CD4-positive, alpha-beta T cell treated with Interleukin-6 at 100 ng/mL for 8 hours (primary cell): ENCODE measurements at regions not wholly inside any gene's neighbourhood (a gene's known extent, or its start where the extent isn't known, plus 50 kb on each side); places are given as distances from the start of the nearest gene placed in this dataset.

Experiments used
- DNase-seq: peaks from one replicate; pipeline ENCODE4 v3.0.0-alpha.2; 2020; ENCODE audit warnings: mixed read lengths, low spot score

DNA sequence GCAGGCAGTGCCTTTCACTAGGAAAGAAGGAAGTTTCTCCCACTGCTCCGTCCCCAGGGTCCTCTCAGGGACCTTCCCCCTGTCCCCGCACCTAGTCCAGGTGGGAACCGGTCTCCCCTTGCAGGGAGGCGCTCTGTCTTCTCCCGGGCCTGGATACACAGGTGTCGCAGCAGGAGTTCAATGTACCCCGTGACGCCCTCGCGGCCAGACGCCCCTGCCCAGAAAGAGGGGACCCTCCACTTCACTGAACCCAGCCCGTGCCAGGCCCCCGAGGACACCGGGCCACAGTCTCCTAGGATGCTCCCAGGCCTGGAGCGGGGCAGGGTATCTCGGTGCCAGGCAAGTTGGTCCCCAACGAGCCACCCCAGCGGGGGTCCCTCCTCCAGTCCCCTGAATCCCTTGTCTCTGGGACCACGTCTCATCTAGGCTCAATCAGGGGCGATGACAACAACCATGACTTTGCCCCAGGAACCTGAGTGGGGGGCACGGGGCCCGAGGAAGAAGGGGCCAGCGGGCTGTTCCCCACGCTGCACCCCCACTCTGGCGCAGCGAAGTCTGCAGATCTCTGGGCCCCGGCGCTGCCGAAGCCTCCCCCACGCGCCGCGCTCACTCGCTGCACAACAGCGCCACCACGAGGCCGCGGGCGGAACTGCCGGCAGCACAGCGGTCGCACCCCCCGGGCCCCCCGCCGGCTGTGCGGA, 103.0 kb downstream of the EDN3 start:
- DNase-seq = peak; percentile 50

DNA sequence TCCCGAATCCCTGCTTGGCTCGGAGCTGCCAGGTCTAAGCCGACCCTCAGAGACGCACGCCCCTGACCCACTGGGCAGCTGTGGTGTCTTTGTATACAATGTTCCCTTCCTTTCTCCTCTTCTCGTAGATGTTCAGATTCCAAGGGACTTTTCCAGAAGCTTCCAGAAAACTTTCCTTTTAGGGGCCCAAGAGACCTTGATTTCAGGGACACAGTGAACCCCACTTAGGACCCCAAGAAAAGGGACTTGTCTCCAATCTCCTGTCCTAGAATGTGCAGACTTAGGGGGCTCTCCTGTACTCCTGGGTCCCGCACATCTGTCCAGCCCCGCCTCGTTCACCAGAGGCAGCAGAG, 103.5 kb downstream of the EDN3 start:
- DNase-seq = no peak

DNA sequence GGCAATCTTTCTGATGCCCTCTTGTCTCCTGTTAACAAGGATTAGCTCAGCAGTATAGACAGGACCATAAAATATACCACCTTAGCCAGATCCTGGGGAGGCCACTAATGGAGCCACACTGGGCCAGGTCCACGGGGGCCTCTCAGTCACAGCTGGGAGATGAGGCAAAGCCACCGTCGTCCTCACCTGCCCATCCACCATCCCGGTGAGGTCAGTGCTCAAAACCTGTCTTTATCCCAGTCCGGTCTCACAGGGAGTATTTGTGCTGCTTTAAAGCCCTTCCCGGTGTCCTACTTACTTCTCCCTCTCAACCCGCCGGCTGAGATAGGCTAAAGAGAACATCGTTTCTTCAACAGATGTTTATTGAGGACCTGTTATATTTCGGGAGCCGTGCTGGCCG, 104.3 kb downstream of the EDN3 start:
- DNase-seq = no peak

DNA sequence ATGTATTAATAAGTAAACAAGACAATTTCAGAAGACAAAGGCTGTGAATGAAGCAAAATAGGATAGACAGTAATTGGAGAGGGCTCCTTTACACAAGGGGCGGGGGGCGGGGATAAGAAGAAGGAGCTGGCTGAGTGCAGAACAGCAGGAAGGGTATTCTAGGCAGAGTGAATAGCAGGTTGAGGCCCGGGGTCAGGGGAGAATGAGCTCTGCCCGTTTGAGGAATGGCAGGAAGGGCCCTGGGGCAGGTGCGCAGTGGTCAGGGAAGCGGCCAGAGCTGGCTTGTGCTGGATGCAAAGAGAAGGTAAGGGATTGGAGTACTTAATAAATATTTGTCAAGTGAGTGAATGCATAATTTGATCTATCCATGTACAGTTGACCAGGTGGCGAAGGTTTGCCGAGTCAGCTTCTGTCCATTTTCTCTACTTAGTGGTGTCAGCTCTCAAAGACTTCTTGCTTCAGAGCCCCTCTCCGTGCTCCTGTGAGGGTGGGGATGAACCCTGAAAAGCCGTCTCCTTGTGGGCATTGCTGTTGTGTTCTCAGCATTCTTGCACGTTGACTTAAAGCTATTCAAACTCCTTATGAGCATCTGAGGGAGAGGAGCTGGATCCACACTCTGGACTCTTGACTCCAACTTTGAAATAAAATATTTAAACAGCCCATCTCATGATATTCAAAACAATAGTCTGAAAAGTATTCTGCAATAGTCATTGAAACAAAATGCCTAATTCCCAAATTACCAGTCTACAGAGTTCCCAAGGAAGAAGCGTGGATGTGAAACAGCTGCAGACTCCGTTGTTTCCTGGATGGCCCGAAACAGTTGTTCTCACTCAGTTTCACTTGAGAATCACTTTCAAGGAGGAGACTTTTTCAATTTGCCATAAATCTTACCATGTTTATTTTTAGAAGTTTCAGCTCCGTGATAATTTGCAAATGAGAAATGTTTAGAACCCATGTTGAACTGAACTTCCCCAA, 105.1 kb downstream of the EDN3 start:
- DNase-seq = no peak

DNA sequence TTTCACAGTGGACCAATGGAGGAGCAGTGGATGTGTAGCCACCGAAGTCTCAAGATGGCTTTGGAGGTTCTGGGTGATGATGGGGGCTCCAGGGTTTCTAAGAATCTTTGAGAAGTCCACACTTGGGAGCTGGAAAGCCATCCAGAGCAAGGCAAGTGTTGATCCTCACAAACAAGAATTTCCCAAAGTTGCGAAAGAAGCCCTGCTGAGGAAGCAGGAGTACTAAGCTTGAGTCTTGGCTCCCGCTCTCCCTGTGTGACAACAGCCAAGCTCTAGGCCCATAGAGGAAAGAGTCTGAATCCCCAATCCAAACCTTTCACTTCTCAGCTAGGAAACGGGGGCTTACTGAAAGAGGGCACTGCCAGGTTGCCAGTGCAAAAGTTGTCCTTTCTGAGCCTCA, 106.0 kb downstream of the EDN3 start:
- no peak for DNase-seq

GRCh38 chr20:59411170-59411569, 110.8 kb downstream of the EDN3 start:
- DNase-seq = no peak

DNA sequence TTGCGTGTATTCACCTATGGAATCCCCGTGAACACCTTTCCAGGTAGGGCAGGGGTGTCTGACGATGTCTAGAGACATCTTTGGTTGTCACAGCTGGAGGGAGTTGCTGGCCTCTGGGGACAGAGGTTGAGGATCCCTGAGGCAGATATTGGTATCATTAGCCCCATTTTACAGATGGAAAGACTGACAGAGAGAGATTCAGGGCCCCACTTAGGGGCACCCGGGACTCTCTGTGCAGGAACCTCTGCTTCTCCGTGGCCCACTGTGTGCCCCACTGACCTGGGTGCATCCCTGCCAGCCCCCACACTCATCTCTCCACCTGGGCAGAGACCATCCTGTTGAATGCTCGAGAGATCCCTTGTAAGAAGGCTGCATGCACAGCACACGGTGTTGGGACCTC, 111.2 kb downstream of the EDN3 start:
- DNase-seq = no peak

GRCh38 chr20:59412181-59412580, 111.8 kb downstream of the EDN3 start:
- no peak for DNase-seq

- no peak for DNase-seq
Measured at GRCh38 chr20:59412875-59413284, 112.5 kb downstream of the EDN3 start.

- DNase-seq = no peak
Measured at GRCh38 chr20:59413326-59413865, 113.0 kb downstream of the EDN3 start.

GRCh38 chr20:59414936-59415623, 114.7 kb downstream of the EDN3 start:
- no peak for DNase-seq

DNA sequence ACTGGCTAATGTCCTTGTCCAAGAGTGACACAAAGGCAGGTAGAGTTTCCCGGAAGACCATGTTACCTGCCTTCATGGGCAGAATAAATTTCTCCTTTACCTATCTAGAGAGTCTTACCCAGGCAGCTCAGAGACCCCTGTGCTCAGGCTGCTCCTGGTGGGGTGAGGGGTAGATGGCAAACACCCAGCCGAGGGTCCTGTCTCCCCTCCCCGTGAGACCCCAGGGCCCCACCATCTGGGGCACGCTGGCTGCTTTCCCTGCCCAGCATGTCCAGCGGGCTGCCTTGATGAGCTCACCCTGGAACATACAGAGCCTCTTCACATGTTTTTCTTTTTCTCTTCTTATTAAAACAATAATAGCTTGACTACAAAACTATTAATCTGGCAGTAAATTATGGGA, 116.5 kb downstream of the EDN3 start:
- DNase-seq = no peak

DNA sequence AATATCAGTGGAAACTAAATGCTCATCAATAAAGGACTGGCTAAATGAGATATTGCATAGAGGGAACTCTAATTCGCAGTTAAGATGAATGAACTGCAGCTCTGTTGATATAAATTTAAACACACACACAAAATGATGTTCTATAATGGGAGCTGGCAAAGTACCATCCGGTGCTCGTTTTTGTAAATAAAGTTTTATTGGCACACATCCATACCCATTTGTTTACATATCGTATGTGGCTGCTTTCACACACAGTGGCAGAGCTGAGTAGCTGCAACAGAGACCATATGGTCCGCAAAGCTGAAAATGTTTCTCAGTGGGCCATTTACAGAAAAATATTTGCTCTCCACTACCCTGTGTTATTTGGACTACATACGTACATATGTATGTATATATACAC, 120.7 kb downstream of the EDN3 start:
- no peak for DNase-seq

DNA sequence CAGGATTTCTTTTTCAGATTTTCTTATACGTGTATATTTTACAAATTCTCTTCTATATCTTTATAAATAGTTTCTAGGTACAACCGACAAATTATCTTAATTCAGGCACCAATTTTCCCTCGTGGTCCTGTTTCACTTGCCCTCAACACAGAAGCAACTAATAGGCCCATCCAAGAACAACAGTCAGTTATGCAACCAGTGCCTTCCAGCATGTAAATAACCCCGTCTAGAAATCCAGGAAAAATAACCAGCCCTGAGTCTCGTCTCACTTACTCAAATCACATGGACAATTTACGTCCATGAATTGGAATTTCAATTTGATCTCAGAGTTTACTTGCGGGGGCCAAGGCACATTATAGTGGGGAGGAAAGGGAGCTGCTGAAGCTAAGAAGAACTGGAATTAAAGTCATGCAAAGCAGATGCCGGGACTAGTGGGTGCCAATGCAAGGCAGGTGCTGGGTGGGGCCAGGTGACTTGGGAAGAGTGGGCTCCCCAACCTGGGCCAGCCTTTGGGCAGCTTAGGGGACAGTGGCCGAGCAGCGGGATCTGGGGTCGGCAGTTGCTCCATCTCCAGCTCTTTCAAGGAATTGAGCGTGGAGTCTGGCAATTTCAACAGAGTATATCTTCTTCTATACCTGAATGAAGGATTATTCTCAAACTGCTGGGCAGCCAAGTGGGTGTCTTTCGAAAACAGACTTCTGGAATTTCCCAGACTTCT, 121.7 kb downstream of the EDN3 start:
- no peak for DNase-seq

DNA sequence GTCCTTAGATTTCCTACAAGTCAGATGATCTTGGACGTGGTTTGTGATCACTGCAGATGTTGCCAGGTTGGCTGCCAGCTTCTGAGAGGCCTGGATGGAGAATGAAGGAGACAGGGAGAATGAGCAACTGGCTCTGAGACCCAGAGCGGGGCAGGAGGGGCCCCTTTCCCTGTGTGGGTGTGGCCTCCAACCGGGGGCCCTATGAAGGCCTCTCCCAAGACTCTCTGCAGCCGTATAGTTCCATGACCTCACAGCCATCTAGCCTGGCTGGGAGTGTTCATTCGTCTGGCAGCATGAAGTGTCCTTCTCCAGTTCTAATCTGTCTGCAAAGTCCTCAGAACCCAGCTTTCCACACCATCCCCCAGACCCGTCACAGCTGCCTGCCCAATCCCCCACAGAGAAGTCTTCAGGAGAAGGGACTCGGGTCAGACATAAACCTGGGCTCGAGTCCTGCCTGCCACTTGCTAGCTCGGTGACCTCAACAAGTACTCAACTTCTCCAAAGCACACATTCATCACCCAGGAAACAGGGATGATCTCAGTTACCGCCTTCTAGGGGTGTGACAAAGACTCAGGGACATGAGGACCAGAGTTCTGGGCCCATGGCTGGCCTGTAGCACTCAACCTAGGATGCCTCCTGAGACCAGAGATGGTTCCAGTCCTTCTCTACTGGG, 122.6 kb downstream of the EDN3 start:
- DNase-seq = no peak

DNA sequence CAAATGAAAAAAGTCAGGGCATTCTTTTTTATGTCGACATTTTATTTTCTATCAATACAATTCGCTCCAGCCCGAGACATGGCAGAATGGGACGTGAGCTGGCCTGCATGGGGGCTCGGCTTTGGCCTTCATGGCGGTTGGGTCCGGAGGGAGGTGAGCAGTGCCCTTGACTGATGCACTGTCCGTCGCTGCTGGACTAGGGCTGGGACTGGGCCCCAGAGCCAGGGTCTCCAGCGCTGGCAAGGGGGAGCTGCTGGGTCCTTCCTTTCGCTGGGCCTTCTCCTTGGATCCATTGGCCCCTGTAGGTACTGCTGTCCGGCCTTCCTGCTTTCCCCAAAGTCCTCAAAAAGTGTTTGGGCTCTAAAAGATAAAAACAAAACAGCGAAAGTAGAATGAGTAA, 124.6 kb downstream of the EDN3 start:
- DNase-seq = no peak

- no peak for DNase-seq
Measured at GRCh38 chr20:59425572-59425971, 125.2 kb downstream of the EDN3 start.

DNA sequence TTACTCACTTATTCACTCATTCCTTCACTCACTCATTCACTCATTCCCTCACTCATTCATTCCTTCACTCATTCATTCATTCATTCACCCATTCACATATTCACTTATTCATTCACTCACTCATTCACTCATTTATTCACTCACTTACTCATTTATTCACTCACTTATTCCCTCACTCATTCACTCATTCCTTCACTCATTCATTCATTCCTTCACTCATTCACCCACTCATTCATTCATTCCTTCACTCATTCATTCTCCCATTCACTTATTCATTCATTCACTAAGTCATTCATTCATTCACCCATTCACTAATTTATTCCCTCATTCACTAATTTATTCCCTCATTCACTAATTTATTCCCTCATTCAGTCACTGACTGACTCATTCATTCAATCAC, 127.6 kb downstream of the EDN3 start:
- no peak for DNase-seq

DNA sequence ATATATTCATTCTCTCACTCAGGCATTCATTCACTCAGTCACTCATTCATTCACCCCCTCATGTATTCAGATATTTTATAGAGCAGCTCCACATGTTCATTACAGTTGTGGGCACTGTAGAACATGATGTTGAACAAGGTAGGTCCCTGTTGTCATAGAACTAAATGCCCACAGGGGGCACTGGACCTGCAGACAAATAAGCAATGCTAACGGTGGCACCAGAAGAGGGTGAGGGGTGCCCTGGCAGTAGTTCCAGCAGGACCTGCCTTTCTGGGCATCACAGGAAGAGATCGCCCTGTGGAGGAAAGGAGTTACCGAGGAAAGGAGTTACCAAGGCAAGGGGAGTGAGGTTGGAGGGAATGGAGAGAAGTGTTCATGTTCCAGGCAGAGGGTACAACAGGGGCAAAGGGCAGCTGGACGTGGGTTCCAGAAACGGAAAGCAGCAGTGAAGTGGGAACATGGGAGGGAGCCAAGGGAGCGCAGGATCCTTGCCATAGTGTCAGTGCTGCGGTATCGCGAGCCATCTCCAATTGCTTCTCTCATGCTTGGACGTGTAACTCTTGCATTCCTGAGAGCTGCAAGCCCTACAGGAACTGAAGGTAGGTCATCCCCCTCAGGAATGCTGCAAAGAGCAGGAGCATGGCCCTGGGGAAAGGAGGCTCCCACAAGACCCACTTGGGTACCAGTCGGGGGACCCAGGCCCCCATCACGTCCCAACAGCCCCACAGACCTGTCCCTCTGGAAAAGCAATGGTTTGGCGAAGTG, 128.2 kb downstream of the EDN3 start:
- DNase-seq = no peak

- DNase-seq = no peak
Measured at GRCh38 chr20:59429396-59429795, 129.0 kb downstream of the EDN3 start.

DNA sequence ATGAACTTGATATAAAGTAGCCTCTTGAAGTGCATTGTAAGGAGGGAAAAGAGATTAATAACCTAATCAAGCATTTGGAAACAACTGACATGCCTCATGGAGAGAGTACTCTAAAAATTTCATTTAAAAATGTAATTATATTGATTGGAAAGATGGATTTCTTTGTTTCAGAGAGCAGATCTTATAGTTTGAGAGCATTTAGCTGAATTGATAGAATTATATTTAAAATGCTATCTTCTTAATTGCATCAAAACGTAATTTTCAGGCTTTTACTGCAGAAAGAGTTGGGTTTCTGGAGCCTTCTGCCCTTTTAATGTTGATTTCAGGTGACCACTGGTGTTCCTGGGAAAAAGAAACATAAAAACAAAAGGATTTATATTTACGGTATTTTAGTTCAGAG, 130.6 kb downstream of the EDN3 start:
- no peak for DNase-seq
